Fibroblast of skin of right biceps (primary cell): ENCODE measurements at regions not wholly inside any gene's neighbourhood (a gene's known extent, or its start where the extent isn't known, plus 50 kb on each side); places are given as distances from the start of the nearest gene placed in this dataset.
A peak's percentile ranks its signal among the peaks of the same experiment; 100 is the strongest.

ENCODE experiments used
- DNase-seq: peaks from one replicate; pipeline ENCODE4 v3.0.0-alpha.2; 2013

- no peak for DNase-seq
Observed at GRCh38 chr5:180411948-180412347, 58.8 kb upstream of the GFPT2 start.

- DNase-seq = no peak
Observed at GRCh38 chr5:180414176-180414575, 61.0 kb upstream of the GFPT2 start.

DNA sequence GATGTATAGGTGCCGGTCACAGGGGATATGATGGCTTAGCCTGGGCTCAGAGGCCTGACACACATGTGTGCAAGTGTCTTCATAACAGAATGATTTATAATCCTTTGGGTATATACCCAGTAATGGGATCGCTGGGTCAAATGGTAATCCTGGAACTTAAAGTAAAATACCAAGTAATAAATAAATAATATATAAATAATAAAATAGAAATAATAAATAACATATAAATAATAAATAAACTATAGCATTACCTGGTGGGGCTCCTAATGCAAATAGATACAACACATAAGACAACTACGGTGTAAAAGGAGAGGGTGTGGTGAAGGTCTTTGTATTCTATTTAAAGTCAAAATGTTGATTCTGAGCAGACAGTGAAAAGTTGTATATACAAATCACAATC lies 68.5 kb upstream of the GFPT2 start:
- no peak for DNase-seq

GRCh38 chr5:180423133-180423532 lies 70.0 kb upstream of the GFPT2 start:
- DNase-seq = no peak

- no peak for DNase-seq
Observed at GRCh38 chr5:180423598-180423997, 70.5 kb upstream of the GFPT2 start.

- no peak for DNase-seq
Observed at GRCh38 chr5:180424094-180424493, 70.1 kb upstream of the CNOT6 start.

DNA sequence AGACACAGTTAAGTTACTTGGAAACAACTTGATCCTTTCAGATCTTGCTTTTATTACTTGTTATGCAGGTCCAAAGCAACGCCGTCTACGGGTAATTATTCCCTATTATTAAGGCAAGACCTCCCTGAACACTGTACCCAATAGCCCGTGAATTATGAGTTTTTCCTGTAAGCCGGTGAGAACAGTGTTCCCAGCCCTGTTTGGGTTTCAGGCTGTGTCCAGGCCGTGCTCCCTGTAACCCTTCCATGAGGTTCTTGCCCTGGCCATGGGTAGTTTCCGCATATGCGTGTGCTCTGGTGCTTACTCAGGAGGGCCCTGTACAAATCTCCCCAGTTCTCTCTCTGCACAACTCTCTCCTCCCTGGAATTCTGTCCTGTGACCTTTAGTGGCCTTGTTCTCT lies 65.6 kb upstream of the CNOT6 start:
- DNase-seq = no peak

GRCh38 chr5:180431932-180432331 lies 62.2 kb upstream of the CNOT6 start:
- DNase-seq = no peak

DNA sequence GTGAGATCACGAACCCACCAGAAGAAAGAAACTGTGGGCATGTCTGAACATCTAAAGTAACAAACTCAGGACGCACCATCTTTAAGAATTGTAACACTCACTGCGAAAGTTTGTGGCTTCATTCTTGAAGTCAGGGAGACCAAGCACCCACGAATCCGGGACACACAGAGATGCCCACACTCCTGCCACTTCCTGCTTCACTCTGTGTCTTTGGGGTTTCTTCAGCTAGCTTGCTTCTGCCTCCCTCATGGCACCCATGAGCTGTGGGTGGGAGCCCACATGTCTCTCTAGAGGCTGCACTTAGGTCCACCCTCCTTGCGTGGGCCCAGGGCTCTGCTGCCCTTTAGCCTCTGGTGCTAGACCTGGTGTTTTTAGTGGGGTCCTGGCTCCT lies 61.2 kb upstream of the CNOT6 start:
- no peak for DNase-seq

- no peak for DNase-seq
Observed at GRCh38 chr5:180435594-180435993, 58.6 kb upstream of the CNOT6 start.

- DNase-seq = no peak
Observed at GRCh38 chr5:180436275-180436674, 57.9 kb upstream of the CNOT6 start.

GRCh38 chr5:180436936-180437335 lies 57.2 kb upstream of the CNOT6 start:
- DNase-seq = no peak

GRCh38 chr5:180437336-180437735 lies 56.8 kb upstream of the CNOT6 start:
- DNase-seq = no peak

- DNase-seq = no peak
Observed at GRCh38 chr5:180438785-180439780, 55.1 kb upstream of the CNOT6 start.

DNA sequence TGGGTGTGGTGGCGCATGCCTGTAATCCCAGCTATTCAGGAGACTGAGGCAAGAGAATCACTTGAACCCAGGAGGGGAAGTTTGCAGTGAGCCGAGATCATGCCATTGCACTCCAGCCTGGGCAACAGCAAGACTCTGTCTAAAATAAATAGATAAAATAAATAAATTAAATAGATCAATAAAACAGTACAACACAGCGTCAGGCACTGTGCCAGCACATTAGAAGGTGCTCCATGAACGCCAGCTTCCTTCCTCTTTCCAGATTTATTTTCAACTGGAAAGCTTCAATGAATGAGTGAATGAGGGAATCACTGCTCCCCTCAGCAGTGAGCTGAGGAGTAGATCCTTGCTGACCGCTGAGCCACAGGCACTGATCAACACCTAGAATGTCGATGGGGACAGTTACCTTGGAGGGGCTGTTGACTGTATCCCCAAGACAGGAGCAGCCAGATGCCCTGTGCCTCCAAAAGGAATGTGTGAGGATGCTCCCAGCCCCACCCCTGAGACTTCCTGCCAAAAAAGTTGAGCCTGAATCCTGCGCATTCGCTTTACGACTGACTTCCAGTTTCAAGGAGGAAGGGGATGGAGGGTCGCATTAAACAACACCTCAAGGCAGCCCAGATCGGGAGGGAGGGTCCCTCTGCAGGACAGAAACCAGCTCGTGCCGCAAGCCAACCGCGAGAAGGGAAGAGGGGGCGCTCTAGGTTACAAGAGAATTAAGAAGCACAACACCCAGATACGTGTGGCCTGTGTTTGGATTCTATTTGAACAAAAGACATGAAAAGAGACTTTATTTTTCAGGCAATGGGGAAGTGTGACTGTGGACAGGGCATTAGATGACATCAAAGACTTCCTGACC lies 54.0 kb upstream of the CNOT6 start:
- DNase-seq = no peak

DNA sequence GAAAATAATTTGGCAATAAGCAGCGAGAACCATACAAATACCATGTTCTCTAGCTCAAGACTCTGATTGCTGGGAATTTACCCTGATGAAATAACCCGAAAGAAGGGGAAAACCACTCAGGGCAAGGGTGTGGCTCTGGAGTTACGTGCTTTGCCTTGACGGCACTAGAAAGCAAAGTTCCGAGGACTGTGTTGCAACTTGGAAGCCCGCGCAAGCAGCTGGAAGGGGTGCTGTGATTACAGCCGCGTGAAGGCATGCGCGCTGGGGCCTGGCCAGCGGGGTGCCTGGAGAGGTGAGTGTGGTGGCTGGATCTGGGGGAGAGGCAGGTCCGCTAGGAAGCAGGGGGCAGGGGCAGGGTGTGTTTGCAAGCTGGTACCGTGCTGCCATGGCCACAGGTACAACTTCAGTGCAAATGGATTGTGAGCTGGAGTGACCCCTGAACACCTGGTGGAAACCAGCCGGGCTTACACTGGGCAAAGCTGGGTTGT lies 52.6 kb upstream of the CNOT6 start:
- DNase-seq = peak; percentile 8
